GM04503 (cell line): ENCODE measurements at regions not wholly inside any gene's neighbourhood (a gene's known extent, or its start where the extent isn't known, plus 50 kb on each side); places are given as distances from the start of the nearest gene placed in this dataset.

Experiments
- DNase-seq: peaks from one replicate; pipeline ENCODE4 v3.0.0-alpha.2; 2012; ENCODE audit warnings: low read depth

- no peak for DNase-seq
Observed at GRCh38 chr7:98464558-98464940, 63.7 kb upstream of the BAIAP2L1 start.

DNA sequence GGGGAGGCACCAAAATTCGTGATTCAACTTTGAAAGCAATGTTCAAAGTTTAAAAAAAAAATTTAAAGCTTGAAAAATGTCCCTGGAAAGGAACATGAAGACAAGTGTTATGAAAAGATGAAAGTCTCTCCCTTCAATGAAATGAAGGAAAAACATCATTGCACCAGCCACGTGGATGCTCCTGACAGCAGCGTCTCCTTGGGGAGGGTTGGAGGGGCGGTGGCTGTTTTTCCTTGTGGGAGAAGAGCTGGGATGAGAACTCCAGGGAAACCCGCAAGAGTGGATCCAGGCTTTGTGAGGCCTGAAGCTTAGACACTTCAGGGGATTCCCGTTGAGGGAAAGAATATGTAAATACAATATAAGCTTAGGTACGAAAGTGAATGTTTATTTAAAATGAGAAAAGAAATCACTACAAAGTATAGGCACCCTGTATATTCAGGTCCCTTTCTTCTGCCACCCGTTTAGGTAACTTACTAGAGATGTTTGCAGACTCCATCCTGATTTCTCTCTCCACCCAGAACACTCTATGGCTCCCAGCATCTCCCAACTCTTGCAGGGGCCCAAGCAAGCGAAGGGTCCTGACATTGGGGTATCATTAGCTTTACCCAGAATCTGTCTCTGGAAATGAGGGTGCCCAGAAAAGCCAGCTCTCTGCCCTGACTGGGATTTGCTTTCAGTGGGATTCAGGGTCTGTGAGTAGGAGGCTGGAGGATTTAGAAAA, 63.1 kb upstream of the BAIAP2L1 start:
- DNase-seq = no peak

- no peak for DNase-seq
Observed at GRCh38 chr7:98462911-98463633, 62.2 kb upstream of the BAIAP2L1 start.

DNA sequence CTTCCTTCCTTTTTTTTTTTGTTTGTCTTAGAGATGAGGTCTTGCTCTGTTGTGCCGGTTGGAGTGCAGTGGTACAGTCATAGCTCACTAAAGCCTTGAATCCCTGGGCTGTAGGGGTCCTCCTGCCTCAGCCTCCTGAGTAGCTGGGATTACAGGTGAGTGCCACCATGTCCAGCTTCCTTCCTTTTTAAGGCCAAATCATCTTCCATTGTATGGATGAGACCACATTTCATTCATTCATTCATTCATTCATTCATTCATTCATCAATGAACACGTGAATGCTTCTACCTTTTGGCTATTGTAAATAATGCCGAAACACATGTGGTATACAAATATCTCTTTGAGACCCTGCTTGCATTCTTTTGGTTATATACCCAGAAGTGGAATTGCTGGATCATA, 60.0 kb upstream of the BAIAP2L1 start:
- no peak for DNase-seq

GRCh38 chr7:98459529-98459928, 58.6 kb upstream of the BAIAP2L1 start:
- no peak for DNase-seq

DNA sequence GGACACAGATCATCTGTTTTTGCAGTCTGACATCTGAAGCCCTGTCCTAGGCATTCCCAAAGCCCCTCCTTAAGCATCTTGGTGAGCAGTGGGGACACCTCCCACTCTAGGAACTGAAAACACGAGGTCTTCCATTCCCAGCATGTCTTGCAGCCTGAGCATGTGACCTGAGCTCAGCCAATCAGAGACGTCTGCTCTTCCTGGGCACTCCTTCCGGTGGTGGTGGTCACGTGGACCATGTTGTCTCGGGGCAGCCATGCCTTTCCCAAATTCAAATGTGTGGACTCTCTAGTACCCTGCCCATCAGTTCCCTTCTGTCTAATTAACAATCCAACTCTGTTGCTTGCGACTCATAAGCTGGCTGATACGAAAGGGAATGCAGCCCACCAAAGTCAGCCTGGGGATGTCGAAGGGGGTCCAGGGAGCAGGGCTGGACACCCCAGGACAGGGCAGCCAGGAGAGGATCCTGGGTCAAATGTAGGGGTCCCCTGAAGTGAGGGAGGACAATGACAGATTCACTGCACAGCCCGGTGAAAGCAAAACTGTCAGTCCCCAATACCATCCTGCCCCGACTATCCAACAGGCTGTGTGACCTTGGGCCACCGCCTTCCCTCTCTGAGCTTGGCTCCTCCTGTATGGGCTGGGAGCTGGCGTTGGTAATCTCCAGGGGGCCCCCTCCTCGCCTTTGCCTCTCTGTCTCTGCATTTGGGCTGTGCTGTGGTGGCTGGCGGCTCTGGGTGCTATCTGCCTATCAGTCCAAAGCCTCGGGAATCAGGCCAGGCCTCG, 57.4 kb upstream of the BAIAP2L1 start:
- DNase-seq = no peak

DNA sequence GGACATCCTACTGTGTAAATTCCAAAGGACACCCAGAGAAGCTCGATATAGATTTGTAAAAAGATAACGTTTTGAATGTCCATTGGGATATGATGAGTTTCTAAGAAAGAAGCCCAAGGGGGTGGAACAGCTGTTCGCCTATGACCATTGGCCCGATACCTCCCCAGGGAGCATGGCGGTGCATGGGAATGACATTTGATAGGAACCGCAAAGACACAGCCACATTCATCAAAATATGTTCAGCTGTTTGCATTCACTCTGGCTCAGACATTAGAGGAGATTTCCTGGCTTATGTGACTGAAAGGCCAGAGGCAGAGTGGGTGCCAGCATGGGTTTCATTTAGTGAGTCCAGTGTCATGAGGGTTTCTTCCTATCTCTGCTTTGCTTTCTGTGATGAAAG, 56.0 kb upstream of the BAIAP2L1 start:
- DNase-seq = no peak

DNA sequence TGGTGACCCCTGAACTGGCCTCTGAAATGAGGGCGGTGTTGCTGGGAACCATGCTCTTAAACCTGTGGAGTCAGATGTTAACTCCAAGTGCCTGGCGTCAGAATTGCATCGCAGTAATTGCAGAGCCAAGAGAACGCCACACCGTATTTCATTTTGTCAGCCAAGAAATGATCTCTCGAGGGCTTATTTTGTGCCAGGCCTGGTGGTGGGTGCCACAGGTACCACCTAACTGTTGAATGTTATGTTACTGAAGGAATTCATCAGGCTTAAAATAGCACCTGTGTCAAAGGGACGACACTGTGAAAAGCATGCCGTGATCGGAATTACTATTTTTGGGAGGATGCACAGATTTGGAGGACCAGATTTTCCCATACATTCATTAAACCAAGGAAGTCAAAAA, 51.9 kb upstream of the BAIAP2L1 start:
- DNase-seq = no peak
